Fibroblast of lung (primary cell): ENCODE measurements at regions not wholly inside any gene's neighbourhood (a gene's known extent, or its start where the extent isn't known, plus 50 kb on each side); places are given as distances from the start of the nearest gene placed in this dataset.

Experiments
- EZH2 ChIP-seq: IDR thresholded peaks from 2 replicates; pipeline ENCODE4 v1.5.1; 2012; ENCODE audit warnings: low read length, control low read depth, mild to moderate bottlenecking; ENCODE audit errors: missing control alignments
- TF ChIP-seq, protein P1 (sequence below), 2 donors: IDR thresholded peaks in 1 of 2; conservative IDR thresholded peaks in 1 of 2; 1 replicate in 1 of 2; 2 replicates in 1 of 2; pipeline ENCODE4 v1.5.1; 2011 to 2012; ENCODE audit warnings: low read length in 2 of 2, control low read depth in 1 of 2, inconsistent platforms in 1 of 2, low read depth in 1 of 2, mild to moderate bottlenecking in 1 of 2

DNA sequence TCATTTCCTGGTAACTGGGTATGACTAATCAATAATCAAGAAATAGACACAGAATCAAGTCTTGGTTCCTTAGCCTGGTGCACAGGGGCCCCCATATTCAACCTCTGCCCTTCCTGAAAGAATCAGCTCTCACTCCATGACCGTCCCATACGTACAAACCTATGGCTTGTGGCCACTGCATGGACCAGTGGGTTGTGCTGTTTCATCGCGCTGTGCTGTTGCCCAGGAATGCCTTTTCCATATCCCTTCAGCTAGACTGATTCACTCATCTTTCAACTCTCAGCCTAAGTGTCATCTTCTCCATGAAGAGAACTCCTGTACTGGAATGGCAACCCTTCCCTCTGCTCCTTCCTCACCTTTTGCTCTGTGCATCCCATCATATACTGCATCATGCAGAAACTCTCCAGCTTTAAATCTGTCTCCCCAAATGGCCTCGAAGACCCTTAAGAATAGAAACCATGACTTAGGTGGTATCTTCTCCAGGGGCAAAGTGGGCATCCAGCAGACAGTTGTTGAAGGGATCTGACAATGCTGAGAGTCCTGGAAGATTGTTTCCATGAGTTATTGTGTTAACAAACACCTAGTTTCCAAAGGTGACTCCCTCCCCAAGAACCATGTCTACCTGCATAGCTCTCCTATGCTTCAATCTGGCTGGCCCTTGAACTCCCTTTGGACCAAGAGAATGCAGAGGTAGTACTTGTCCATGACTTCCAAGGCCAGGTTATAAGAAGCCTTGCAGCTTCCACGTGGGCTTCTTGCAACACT is 180.8 kb downstream of the ACTL7B start:
- TF ChIP-seq, protein P1, sequence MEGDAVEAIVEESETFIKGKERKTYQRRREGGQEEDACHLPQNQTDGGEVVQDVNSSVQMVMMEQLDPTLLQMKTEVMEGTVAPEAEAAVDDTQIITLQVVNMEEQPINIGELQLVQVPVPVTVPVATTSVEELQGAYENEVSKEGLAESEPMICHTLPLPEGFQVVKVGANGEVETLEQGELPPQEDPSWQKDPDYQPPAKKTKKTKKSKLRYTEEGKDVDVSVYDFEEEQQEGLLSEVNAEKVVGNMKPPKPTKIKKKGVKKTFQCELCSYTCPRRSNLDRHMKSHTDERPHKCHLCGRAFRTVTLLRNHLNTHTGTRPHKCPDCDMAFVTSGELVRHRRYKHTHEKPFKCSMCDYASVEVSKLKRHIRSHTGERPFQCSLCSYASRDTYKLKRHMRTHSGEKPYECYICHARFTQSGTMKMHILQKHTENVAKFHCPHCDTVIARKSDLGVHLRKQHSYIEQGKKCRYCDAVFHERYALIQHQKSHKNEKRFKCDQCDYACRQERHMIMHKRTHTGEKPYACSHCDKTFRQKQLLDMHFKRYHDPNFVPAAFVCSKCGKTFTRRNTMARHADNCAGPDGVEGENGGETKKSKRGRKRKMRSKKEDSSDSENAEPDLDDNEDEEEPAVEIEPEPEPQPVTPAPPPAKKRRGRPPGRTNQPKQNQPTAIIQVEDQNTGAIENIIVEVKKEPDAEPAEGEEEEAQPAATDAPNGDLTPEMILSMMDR (conservative IDR thresholded peaks at IDR 0.05 in 1 of 2, IDR thresholded peaks at IDR 0.05 in 1 of 2; ENCODE audit: low read depth in 1 of 2, low read length in 2 of 2): no peak
- no peak for TF ChIP-seq EZH2
